CD4-positive, alpha-beta T cell treated with Interferon alpha-2 for 1 hour (primary cell): ENCODE measurements at regions not wholly inside any gene's neighbourhood (a gene's known extent, or its start where the extent isn't known, plus 50 kb on each side); places are given as distances from the start of the nearest gene placed in this dataset.
"Not testable (repeated sequence)": the region's sequence is repeated elsewhere in the genome, so short reads cannot be mapped to it uniquely, and the experiment has no call there.

ENCODE experiments used
- DNase-seq, 2 donors: peaks; one replicate each; pipeline ENCODE4 v3.0.0-alpha.2; 2020 to 2022

GRCh38 chr12:124705545-124706138 is 138.2 kb upstream of the NCOR2 start:
- DNase-seq: no peak

- DNase-seq: no peak
These were observed 137.2 kb upstream of the NCOR2 start for GRCh38 chr12:124704619-124705018.

GRCh38 chr12:124703856-124704255 is 136.4 kb upstream of the NCOR2 start:
- no peak for DNase-seq

GRCh38 chr12:124702736-124703135 is 135.3 kb upstream of the NCOR2 start:
- DNase-seq: no peak

GRCh38 chr12:124700810-124701592 is 133.6 kb upstream of the NCOR2 start:
- DNase-seq: no peak

- no peak for DNase-seq
These were observed 132.5 kb upstream of the NCOR2 start for GRCh38 chr12:124699909-124700308.

- no peak for DNase-seq
These were observed 131.5 kb upstream of the NCOR2 start for GRCh38 chr12:124698998-124699305.

- no peak for DNase-seq
These were observed 131.0 kb upstream of the NCOR2 start for GRCh38 chr12:124698211-124698997.

- DNase-seq: not testable (repeated sequence)
These were observed 130.3 kb upstream of the NCOR2 start for GRCh38 chr12:124697722-124698121.

GRCh38 chr12:124696693-124697476 is 129.5 kb upstream of the NCOR2 start:
- DNase-seq: no peak

GRCh38 chr12:124695861-124696260 is 128.4 kb upstream of the NCOR2 start:
- DNase-seq: no peak

GRCh38 chr12:124694846-124695497 is 127.6 kb upstream of the NCOR2 start:
- DNase-seq: no peak

GRCh38 chr12:124694250-124694649 is 126.8 kb upstream of the NCOR2 start:
- DNase-seq: peak in 1 of 2 donors; percentile 47

GRCh38 chr12:124693111-124693723 is 125.8 kb upstream of the NCOR2 start:
- DNase-seq: no peak

- no peak for DNase-seq
These were observed 125.0 kb upstream of the NCOR2 start for GRCh38 chr12:124692443-124692842.

GRCh38 chr12:124691429-124691828 is 124.0 kb upstream of the NCOR2 start:
- DNase-seq: no peak

- DNase-seq: no peak
These were observed 122.2 kb upstream of the NCOR2 start for GRCh38 chr12:124689631-124690030.

GRCh38 chr12:124688356-124688992 is 121.1 kb upstream of the NCOR2 start:
- DNase-seq: no peak

GRCh38 chr12:124687917-124688316 is 120.5 kb upstream of the NCOR2 start:
- peak in 1 of 2 donors; percentile 19 for DNase-seq

- DNase-seq: peak in 1 of 2 donors; percentile 15
These were observed 119.9 kb upstream of the NCOR2 start for GRCh38 chr12:124687174-124687902.
